Mesothelial cell of epicardium (in vitro differentiated cells): ENCODE measurements at regions not wholly inside any gene's neighbourhood (a gene's known extent, or its start where the extent isn't known, plus 50 kb on each side); places are given as distances from the start of the nearest gene placed in this dataset.
A peak's percentile ranks its signal among the peaks of the same experiment; 100 is the strongest.

Experiments used
- DNase-seq, 2 experiments: peaks; one replicate each; pipeline ENCODE4 v3.0.0; 2021; ENCODE audit warnings: low spot score in 2 of 2; ENCODE audit not compliant: unreplicated experiment in 2 of 2
- H3K27ac Mint-ChIP-seq: 2 replicates; pipeline ENCODE4 v1.8.0; 2021; ENCODE audit warnings: mixed read lengths
- H3K27me3 Mint-ChIP-seq: 2 replicates; pipeline ENCODE4 v1.8.0; 2021; ENCODE audit warnings: low read depth, mixed read lengths
- H3K36me3 Mint-ChIP-seq: 2 replicates; pipeline ENCODE4 v1.8.0; 2021; ENCODE audit warnings: mixed read lengths
- H3K4me1 Mint-ChIP-seq: 2 replicates; pipeline ENCODE4 v1.8.0; 2021; ENCODE audit warnings: mixed read lengths
- H3K4me3 Mint-ChIP-seq: 2 replicates; pipeline ENCODE4 v1.8.0; 2021; ENCODE audit warnings: mild to moderate bottlenecking, moderate library complexity, mixed read lengths
- H3K9me3 Mint-ChIP-seq: 2 replicates; pipeline ENCODE4 v1.8.0; 2021; ENCODE audit warnings: mixed read lengths
- CTCF ChIP-seq: fragments of 200-600 bp; sonication (generic); IDR thresholded peaks from one replicate; pipeline ENCODE4 v1.5.0; 2021; ENCODE audit warnings: antibody characterized with exemption; ENCODE audit not compliant: unreplicated experiment

GRCh38 chr2:149679286-149679685, 91.7 kb upstream of the MMADHC start:
- TF ChIP-seq CTCF: no peak
- Mint-ChIP-seq H3K27me3 (no peaks in the 10 kb centered on the region), H3K27ac (no peak overlapping the region), H3K9me3 (peaks cover 8% of the 10 kb centered on the region), H3K36me3 (peaks cover 3% of the 10 kb centered on the region), H3K4me3 (no peak overlapping the region), H3K4me1 (peaks cover 30% of the 10 kb centered on the region)
- DNase-seq: no peak

GRCh38 chr2:149677416-149677815, 89.8 kb upstream of the MMADHC start:
- TF ChIP-seq CTCF: no peak
- no peaks in the 10 kb centered on the region for H3K27me3 Mint-ChIP-seq
- peaks cover 30% of the 10 kb centered on the region for H3K4me1 Mint-ChIP-seq
- no peak overlapping the region for H3K4me3 Mint-ChIP-seq
- H3K27ac Mint-ChIP-seq: peak overlapping the region; percentile 20
- H3K9me3 Mint-ChIP-seq: peaks cover 24% of the 10 kb centered on the region
- peaks cover 16% of the 10 kb centered on the region for H3K36me3 Mint-ChIP-seq
- no peak for DNase-seq

GRCh38 chr2:149670086-149670485, 82.5 kb upstream of the MMADHC start:
- Mint-ChIP-seq H3K27me3 (no peaks in the 10 kb centered on the region), H3K36me3 (peaks cover 18% of the 10 kb centered on the region), H3K4me3 (no peak overlapping the region), H3K27ac (no peak overlapping the region), H3K4me1 (peaks cover 17% of the 10 kb centered on the region), H3K9me3 (peaks cover 22% of the 10 kb centered on the region)
- DNase-seq: no peak
- TF ChIP-seq CTCF: no peak

- Mint-ChIP-seq H3K36me3 (peaks cover 3% of the 10 kb centered on the region), H3K27me3 (no peaks in the 10 kb centered on the region), H3K9me3 (peaks cover 3% of the 10 kb centered on the region), H3K27ac (no peak overlapping the region), H3K4me1 (peaks cover 24% of the 10 kb centered on the region), H3K4me3 (no peak overlapping the region)
- DNase-seq: no peak
- no peak for TF ChIP-seq CTCF
Measured at GRCh38 chr2:149666809-149667320, 79.3 kb upstream of the MMADHC start.

- peaks cover 39% of the 10 kb centered on the region for H3K4me1 Mint-ChIP-seq
- H3K27me3 Mint-ChIP-seq: no peaks in the 10 kb centered on the region
- H3K36me3 Mint-ChIP-seq: peaks cover 3% of the 10 kb centered on the region
- TF ChIP-seq CTCF: no peak
- no peak overlapping the region for H3K27ac Mint-ChIP-seq
- DNase-seq: no peak
- H3K4me3 Mint-ChIP-seq: no peak overlapping the region
- peaks cover 3% of the 10 kb centered on the region for H3K9me3 Mint-ChIP-seq
Measured at GRCh38 chr2:149664896-149665295, 77.3 kb upstream of the MMADHC start.

GRCh38 chr2:149662556-149662955, 75.0 kb upstream of the MMADHC start:
- Mint-ChIP-seq H3K27me3 (no peaks in the 10 kb centered on the region), H3K36me3 (peaks cover 3% of the 10 kb centered on the region)
- no peak for DNase-seq

More at GRCh38 chr2:149662556-149662955, 75.0 kb upstream of the MMADHC start:
- Mint-ChIP-seq H3K27ac (peak overlapping the region; percentile 19), H3K9me3 (peaks cover 3% of the 10 kb centered on the region), H3K4me1 (peaks cover 41% of the 10 kb centered on the region), H3K4me3 (no peak overlapping the region)
- no peak for TF ChIP-seq CTCF
